Uterus (tissue), 3 donors: ENCODE measurements at regions not wholly inside any gene's neighbourhood (a gene's known extent, or its start where the extent isn't known, plus 50 kb on each side); places are given as distances from the start of the nearest gene placed in this dataset.
"Not testable (repeated sequence)": the region's sequence is repeated elsewhere in the genome, so short reads cannot be mapped to it uniquely, and the experiment has no call there.

ENCODE experiments used
- DNase-seq, 2 donors: peaks; one replicate each; pipeline ENCODE4 v3.0.0-alpha.2; 2019 to 2020
- H3K27ac ChIP-seq, 2 donors: fragments of 200-600 bp; sonication (generic); 1 replicate in 1 of 2; 2 replicates in 1 of 2; pipeline ENCODE4 v1.5.1; 2016 to 2018
- H3K27me3 ChIP-seq, 2 donors: fragments of 200-600 bp; sonication (generic); one replicate each; pipeline ENCODE4 v1.5.1; 2018 to 2019; ENCODE audit warnings: control low read depth in 1 of 2
- H3K36me3 ChIP-seq, 2 donors: fragments of 200-600 bp; sonication (generic); one replicate each; pipeline ENCODE4 v1.5.1; 2019; ENCODE audit warnings: control low read depth in 1 of 2
- H3K4me1 ChIP-seq, 2 donors: fragments of 200-600 bp; sonication (generic); one replicate each; pipeline ENCODE4 v1.5.1; 2018 to 2019; ENCODE audit warnings: control low read depth in 1 of 2
- H3K4me3 ChIP-seq, 2 donors: fragments of 200-600 bp; sonication (generic); 1 replicate in 1 of 2; 2 replicates in 1 of 2; pipeline ENCODE4 v1.5.1; 2018 to 2019; ENCODE audit warnings: mild to moderate bottlenecking in 1 of 2
- H3K9me3 ChIP-seq, 2 donors: fragments of 200-600 bp; sonication (generic); one replicate each; pipeline ENCODE4 v1.5.1; 2019; ENCODE audit warnings: control low read depth in 1 of 2
- POLR2A ChIP-seq, 2 donors: fragments of 450-650 bp; IDR thresholded peaks; one replicate each; pipeline ENCODE4 v1.6.1; 2016; ENCODE audit warnings: antibody characterized with exemption in 2 of 2, mild to moderate bottlenecking in 1 of 2, moderate library complexity in 1 of 2
- intact Hi-C: fragments of 100-400 bp; cut with DNase I; formaldehyde crosslinking; loops from one replicate; pipeline ENCODE4 v1.15.1; 2023; ENCODE audit warnings: low total_unique reads
- TF ChIP-seq, protein P1 (sequence below), 4 experiments: fragments of 200-600 bp in 2 of 4; fragments of 450-650 bp in 2 of 4; sonication (generic) in 2 of 4; IDR thresholded peaks; one replicate each; pipeline ENCODE4 v1.5.1; 2016 to 2019; ENCODE audit warnings: antibody characterized with exemption in 4 of 4, mild to moderate bottlenecking in 2 of 4, moderate library complexity in 1 of 4
- donor health status: DM: yes; HTN: yes; CAD: no.

DNA sequence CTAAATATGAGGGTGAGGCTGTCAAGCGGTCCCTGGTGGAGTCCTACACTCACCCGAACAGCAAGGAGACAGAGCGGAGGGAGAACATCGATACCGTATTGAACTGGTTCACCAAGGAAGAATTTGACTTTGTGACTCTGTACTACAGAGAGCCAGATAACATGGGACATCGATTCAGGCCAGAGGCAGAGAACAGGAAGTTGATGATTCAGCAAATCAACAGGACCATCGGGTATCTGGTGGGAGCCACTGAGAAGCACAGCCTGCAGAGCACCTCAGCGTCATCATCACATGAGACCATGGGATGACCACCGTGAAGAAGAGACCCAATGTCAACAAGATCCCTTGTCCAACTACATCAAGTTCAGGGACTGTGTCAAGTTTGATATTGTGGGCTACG, 67.5 kb upstream of the ROPN1B start:
- H3K27me3 ChIP-seq, H3K4me3 ChIP-seq, H3K36me3 ChIP-seq, DNase-seq, H3K4me1 ChIP-seq, intact Hi-C loops, H3K9me3 ChIP-seq, H3K27ac ChIP-seq: not testable (repeated sequence)

DNA sequence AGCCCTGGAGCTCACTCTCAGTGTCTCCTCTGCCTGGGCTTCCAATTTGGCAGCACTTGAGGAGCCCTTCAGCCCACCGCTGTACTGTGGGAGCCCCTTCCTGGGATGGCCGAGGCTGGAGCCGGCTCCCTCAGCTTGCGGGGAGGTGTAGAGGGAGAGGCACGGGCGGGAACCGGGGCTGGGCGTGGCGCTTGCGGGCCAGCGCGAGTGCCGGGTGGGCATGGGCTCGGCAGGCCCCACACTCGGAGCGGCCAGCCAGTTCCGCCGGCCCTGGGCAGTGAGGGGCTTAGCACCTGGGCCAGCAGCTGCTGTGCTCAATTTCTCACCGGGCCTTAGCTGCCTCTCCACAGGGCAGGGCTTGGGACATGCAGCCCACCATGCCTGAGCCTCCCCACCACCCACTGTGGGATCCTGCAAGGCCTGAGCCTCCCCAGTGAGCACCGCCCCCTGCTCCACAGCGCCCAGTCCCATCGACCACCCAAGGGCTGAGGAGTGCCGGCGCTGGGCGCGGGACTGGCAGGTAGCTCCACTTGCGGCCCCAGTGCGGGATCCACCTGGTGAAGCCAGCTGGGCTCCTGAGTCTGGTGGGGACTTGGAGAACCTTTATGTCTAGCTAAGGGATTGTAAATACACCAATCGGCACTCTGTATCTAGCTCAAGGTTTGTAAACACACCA, 65.1 kb upstream of the ROPN1B start:
- DNase-seq, H3K36me3 ChIP-seq, H3K4me1 ChIP-seq, intact Hi-C loops, H3K27ac ChIP-seq, H3K9me3 ChIP-seq, H3K27me3 ChIP-seq, H3K4me3 ChIP-seq: not testable (repeated sequence)

DNA sequence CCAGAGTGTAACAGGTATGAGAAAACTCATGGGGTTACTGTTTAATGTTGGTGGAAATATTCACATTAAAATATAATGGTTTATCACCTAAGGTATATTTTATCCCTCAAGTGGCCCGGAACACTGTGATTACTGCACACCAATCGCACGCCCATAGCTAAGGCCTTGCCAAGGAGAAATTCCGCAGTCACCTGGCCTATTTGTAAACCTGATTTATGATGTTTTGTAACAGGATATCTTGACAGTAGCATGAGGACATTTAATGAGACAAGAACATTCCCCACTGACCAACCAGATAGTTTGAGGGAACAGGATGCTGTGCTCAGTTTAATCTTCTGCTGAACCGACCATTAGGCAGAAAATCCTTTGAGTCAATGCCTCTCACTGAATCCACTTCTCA, 61.7 kb upstream of the ROPN1B start:
- DNase-seq, H3K4me1 ChIP-seq, H3K27ac ChIP-seq, H3K36me3 ChIP-seq, intact Hi-C loops, H3K27me3 ChIP-seq, H3K9me3 ChIP-seq, H3K4me3 ChIP-seq: not testable (repeated sequence)

DNA sequence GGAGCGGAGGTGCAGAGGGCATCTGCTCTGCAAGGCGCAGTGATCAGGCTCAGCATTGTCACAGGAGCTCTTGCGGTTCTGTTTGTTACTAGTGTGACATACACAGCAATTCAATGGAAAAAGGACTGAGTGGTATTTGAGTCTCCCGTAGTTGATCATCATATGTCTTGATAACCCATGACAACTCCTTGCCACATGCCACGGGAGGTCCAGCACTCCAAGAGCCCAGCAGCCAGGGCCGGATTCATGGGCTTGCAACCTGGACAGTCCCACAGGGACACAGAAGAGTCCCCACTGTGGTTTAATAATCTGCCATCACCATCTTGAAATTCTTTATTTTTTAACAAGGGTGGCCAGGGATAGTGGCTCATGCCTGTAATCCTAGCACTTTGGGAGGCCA, 58.1 kb upstream of the ROPN1B start:
- intact Hi-C loops, DNase-seq, H3K27ac ChIP-seq, H3K36me3 ChIP-seq, H3K27me3 ChIP-seq, H3K4me3 ChIP-seq, H3K4me1 ChIP-seq, H3K9me3 ChIP-seq: not testable (repeated sequence)

DNA sequence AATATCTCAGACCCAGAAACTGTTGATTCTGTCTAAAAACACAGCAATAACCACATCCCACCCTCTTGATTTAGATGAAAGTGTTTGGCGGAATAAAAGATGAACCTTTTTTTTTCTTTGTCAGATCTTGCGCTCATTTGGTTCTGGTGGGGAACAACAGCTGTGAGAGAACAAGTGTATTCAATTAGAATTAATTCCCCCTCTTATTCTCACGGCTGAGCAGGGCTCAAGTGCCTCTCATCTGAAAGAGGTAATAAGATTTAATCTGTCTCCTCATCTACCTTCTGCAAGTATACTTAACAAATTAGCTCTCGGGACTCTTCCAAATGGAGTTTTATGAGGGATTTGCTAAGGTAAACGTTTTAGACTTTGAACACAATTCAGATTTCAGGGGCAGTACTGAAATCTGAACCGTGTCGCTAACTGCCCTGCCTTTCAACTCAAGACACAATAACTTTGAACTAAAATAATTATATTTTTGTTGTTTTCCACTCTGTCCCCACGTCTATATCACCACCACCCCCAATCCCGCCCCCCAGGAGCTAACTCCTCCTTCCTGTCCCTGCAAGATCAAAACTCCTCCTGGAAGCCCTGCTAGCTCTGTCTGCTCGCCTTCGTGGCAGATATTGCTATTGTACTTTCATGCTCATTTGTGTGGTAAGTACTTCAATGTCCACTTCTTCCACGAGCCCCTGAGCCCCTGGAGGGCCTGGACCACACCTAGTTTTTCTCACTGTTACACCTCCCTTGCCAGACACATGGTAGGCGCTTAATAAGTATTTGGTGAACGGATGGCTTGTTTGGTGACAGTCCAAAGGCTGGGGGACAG, 54.2 kb upstream of the ROPN1B start:
- H3K9me3 ChIP-seq, H3K36me3 ChIP-seq, H3K27me3 ChIP-seq, H3K4me1 ChIP-seq, DNase-seq, intact Hi-C loops: not testable (repeated sequence)
- peak overlapping the region; percentile 92 to 94 for H3K27ac ChIP-seq
- H3K4me3 ChIP-seq = peak overlapping the region; percentile 66 to 67

DNA sequence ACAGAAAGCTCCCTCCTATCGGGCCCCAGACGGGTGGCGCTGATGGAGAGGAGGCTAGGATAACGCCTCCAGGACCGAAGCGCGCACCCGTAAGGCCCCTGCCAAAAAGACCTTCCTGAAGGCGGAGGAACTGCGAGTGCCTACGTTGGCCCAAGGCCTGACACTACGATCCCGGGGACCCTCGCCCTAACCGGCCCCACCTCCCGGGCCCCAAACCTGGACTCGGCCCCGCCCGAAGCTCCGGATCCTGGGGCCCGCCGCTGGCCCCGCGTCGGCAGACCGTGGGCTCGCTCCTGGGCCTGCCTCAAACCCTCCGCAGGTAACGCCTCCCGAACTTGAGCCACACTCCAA, 53.6 kb upstream of the ROPN1B start:
- H3K9me3 ChIP-seq, H3K27me3 ChIP-seq, H3K4me1 ChIP-seq, DNase-seq, intact Hi-C loops, H3K36me3 ChIP-seq: not testable (repeated sequence)
- H3K4me3 ChIP-seq = peak overlapping the region; percentile 66 to 67
- peak overlapping the region; percentile 92 to 94 for H3K27ac ChIP-seq

DNA sequence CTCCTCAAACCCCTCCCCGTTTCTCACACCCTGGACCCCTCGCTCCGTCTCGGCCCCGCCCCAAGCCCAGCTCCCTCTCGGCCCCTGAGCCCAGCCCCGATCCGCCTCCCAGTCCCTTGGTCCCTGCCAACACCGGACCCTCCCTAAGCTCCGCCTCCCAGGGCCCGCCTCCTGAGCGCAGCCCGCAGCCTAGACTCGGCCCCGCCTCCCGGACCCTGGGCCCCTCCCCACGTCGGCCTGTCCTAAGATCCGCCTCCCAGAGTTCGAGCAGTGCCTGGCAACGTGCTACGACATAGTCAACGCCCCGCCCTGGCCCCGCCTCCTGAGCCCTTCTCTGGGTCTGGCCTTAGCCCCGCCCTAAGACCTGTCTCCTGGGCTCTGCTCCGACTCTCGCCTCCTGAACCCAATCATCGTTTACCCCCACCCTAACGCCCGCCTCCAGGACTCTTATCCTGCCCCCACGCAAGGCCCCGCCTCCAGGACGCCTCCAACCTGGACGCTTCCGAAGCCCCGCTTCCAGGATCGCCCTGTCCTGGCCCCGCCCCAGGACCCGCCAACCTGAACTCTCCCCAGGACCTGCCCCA, 53.1 kb upstream of the ROPN1B start:
- peak; percentile 60 to 68 for TF ChIP-seq POLR2A (IDR thresholded peaks at IDR 0.05)
- H3K27me3 ChIP-seq, H3K36me3 ChIP-seq, H3K9me3 ChIP-seq, intact Hi-C loops, H3K4me1 ChIP-seq: not testable (repeated sequence)
- DNase-seq = peak; percentile 100
- Histone ChIP-seq H3K4me3 (peak overlapping the region; percentile 66 to 67), H3K27ac (peak overlapping the region; percentile 92 to 94)

DNA sequence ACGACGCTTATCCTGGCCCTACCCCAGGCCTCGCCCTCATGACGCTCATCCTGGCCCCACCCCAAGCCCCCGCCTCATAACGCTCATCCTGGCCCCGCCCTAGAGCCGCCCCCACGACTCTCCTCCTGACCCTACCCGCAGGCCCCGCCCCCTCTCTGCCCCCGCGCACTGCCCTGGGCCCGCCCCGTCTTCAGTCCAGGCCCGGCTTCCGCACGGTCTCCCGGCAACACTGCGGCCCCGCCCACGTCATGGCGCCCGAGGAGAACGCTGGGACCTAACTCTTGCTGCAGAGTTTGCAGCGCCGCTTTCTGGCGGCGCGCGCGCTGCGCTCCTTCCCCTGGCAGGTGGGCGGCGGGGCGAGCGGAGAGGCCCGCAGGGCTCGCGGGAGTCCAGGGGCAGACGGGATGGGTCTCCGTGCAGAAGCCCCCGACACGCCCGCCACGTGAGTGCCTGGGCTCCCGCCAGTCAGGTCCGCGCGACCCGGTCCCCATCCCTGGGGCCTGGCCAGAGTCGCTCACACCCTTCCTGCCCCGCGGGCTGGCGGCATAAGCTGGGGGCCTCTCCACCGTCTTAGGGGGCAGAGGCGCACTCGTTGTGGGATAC, 52.5 kb upstream of the ROPN1B start:
- Histone ChIP-seq H3K4me1 (no peaks in the 10 kb centered on the region), H3K27me3 (no peaks in the 10 kb centered on the region), H3K36me3 (no peaks in the 10 kb centered on the region), H3K4me3 (peak overlapping the region; percentile 51 to 67), H3K27ac (peak overlapping the region; percentile 92 to 94), H3K9me3 (no peaks in the 10 kb centered on the region)
- peak in 1 of 2 donors; percentile 100 for DNase-seq
- TF ChIP-seq, protein P1, sequence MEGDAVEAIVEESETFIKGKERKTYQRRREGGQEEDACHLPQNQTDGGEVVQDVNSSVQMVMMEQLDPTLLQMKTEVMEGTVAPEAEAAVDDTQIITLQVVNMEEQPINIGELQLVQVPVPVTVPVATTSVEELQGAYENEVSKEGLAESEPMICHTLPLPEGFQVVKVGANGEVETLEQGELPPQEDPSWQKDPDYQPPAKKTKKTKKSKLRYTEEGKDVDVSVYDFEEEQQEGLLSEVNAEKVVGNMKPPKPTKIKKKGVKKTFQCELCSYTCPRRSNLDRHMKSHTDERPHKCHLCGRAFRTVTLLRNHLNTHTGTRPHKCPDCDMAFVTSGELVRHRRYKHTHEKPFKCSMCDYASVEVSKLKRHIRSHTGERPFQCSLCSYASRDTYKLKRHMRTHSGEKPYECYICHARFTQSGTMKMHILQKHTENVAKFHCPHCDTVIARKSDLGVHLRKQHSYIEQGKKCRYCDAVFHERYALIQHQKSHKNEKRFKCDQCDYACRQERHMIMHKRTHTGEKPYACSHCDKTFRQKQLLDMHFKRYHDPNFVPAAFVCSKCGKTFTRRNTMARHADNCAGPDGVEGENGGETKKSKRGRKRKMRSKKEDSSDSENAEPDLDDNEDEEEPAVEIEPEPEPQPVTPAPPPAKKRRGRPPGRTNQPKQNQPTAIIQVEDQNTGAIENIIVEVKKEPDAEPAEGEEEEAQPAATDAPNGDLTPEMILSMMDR (IDR thresholded peaks at IDR 0.05) = peak in 2 of 4 experiments; percentile 23 to 27
- TF ChIP-seq POLR2A (IDR thresholded peaks at IDR 0.05) = peak in 1 of 2 donors; percentile 12
- intact Hi-C loops = no loop called here

DNA sequence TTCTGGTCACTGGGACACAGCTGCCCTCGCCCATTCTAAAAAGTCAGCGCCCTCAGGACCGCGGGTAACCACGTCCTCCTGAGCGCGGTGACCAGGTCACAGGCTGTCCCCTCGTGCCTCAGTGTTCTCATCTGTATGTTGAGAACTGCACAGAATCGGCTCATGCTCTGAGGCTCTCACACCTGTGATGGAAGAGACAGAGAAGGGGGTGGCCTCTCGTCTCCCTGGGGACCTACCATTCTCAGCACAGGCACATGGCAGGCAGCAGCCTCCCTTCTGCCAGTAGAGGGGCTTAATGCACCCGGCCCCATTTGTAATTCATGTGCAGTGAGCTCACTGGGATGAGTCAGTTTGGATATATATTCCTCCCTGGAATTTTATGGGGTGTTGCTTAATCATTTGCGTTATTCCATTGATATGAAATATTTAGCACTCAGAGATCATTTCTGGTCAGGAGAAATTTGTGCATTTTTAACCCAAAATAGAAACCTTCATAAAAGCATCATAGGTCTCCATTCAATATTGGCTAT, 51.9 kb upstream of the ROPN1B start:
- H3K27ac ChIP-seq = peak overlapping the region; percentile 78 to 92
- H3K27me3 ChIP-seq, H3K36me3 ChIP-seq, intact Hi-C loops, H3K4me1 ChIP-seq, H3K9me3 ChIP-seq: not testable (repeated sequence)
- H3K4me3 ChIP-seq = peak overlapping the region; percentile 51 to 67
- DNase-seq = peak; percentile 41 to 48

DNA sequence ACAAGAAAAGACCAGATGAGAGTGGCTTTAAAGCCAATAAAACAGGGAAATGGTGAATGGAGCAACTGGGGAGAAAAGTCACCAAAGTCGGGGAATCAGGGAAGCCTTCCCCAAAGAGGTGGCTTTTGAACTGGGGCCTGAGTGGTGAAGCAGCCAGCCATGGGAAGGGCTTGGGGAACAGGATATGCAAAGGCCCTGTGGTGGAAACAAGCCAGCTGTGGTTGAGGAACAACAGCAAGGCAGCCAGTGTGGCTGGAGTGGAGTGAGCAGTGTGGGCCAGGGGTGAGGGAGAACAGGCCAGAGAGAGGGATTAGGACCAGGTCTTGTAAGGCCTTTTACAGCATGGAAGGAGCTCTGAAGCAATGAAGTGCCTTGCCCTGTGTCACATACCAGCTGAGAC, 51.0 kb upstream of the ROPN1B start:
- H3K27me3 ChIP-seq, intact Hi-C loops, H3K9me3 ChIP-seq, DNase-seq, H3K36me3 ChIP-seq, H3K27ac ChIP-seq, H3K4me1 ChIP-seq, H3K4me3 ChIP-seq: not testable (repeated sequence)

DNA sequence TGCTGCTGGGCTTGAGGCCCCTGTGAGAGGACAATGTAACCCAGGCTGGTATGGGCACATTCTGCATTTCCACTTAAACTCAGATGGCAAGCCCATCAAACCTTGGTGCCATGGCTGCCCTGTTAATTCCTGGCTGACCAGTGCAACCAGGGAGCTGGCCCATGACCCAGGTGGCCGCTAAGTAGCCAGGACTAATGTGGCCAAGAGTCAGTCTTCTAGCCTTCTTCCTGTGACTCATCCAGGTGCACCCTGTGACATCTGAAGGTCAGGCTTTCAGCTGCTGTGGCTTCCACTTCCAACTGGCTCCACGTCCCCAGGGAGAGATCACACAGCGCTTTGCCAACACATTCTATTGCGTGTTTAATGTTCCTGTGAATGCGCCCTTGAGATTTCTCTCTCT, 50.5 kb upstream of the ROPN1B start:
- DNase-seq, H3K27me3 ChIP-seq, H3K9me3 ChIP-seq, H3K4me1 ChIP-seq, H3K36me3 ChIP-seq, H3K27ac ChIP-seq, intact Hi-C loops, H3K4me3 ChIP-seq: not testable (repeated sequence)

DNA sequence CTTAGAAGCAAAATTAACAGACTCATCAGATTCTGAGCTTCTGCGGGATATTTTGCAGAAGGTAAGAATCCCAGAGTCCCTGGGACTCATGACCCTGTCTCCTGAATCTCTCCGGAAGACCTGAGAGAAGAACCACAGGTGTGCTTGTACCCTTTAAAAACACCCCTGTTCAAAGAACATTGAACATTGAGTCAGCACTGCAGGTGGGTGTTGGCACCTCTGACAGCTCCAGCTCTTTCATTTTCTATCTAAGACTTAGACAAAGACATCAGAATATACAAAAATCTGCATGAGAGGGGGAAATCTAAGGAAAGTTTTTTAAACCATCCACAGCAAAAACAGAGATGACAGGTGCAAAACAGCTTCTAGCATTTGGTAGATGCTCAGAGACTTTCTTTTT, 50.1 kb upstream of the ROPN1B start:
- DNase-seq, H3K27ac ChIP-seq, H3K27me3 ChIP-seq, H3K4me1 ChIP-seq, H3K36me3 ChIP-seq, H3K9me3 ChIP-seq, intact Hi-C loops, H3K4me3 ChIP-seq: not testable (repeated sequence)
